ENCODE measurements at regions not wholly inside any gene's neighbourhood (a gene's known extent, or its start where the extent isn't known, plus 50 kb on each side); places are given as distances from the start of the nearest gene placed in this dataset.
"Not testable (repeated sequence)": the region's sequence is repeated elsewhere in the genome, so short reads cannot be mapped to it uniquely, and the experiment has no call there.

- TF ChIP-seq GATA1 (IDR thresholded peaks at IDR 0.05; ENCODE audit: low read depth, low read length) (no peak), POLR2A (IDR thresholded peaks at IDR 0.05; ENCODE audit: low read length) (no peak)
- DNase-seq: no peak
These were observed 173.5 kb upstream of the CTAGE1 start for GRCh38 chr18:22591222-22591621.

DNA sequence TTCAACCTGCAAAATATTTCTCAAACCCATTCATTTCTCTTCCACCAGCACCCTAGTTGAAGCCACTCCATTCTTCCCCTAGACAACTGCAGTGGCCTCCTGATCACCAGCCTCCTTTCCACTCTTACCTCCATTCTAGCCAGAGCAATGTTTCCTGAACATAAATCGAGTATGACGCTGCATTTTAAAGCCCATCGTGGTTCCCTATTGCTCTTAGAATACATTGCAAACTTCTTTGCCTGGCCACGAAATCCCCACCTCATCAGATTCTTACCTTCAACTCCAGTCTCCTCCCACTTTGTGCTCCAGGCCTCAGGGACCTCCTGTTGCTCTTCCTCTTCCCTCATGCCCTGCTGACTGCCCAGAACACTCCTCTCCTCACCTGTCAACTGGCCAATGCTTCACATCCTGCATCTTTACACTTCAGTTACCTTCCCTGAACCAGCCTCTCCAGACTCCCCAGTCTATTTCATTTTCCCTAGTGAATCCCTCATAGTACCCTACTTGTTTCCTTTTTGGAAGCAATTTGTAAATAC, 176.5 kb upstream of the CTAGE1 start:
- DNase-seq: no peak
- no peak for TF ChIP-seq GATA1 (IDR thresholded peaks at IDR 0.05; ENCODE audit: low read depth, low read length)
- TF ChIP-seq POLR2A (IDR thresholded peaks at IDR 0.05; ENCODE audit: low read length): no peak

DNA sequence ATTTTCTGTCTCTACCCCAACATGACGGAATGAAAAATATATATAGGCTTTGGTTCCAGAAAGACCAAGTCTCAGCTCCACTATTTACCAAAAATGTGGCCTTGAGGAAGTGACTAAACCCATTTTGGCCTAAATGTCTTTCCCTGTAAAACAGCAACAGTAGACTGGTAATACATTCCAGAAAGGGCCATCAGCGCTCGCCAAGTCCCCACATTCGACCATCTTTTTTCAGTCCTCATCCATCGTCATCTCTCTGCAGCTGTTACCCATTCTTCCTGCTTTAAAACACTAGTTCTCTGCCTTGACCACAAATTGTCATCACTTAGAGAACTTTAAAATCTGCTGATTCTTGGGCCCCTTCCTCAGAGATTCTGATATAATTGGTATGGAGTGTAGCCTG, 183.8 kb upstream of the CTAGE1 start:
- no peak for TF ChIP-seq GATA1 (IDR thresholded peaks at IDR 0.05; ENCODE audit: low read depth, low read length)
- TF ChIP-seq POLR2A (IDR thresholded peaks at IDR 0.05; ENCODE audit: low read length): no peak
- DNase-seq: no peak

DNA sequence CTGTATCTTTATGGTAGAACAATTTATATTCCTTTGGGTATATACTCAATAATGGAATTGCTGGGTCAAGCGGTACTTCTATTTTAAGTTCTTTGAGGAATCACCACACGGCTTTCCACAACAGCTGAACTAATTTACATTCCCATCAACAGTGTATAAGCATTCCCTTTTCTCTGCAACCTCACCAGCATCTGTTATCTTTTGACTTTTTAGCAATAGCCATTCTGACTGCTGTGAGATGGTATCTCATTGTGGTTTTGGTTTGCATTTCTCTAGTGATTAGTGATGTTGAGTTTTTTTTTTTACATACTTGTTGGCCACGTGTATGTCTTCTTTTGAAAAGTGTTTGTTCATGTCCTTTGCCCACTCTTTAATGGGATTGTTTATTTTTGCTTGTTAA, 184.7 kb upstream of the CTAGE1 start:
- not testable (repeated sequence) for DNase-seq

GRCh38 chr18:22603902-22604301, 186.2 kb upstream of the CTAGE1 start:
- DNase-seq: no peak
- TF ChIP-seq POLR2A (IDR thresholded peaks at IDR 0.05; ENCODE audit: low read length): no peak
- TF ChIP-seq GATA1 (IDR thresholded peaks at IDR 0.05; ENCODE audit: low read depth, low read length): no peak

DNA sequence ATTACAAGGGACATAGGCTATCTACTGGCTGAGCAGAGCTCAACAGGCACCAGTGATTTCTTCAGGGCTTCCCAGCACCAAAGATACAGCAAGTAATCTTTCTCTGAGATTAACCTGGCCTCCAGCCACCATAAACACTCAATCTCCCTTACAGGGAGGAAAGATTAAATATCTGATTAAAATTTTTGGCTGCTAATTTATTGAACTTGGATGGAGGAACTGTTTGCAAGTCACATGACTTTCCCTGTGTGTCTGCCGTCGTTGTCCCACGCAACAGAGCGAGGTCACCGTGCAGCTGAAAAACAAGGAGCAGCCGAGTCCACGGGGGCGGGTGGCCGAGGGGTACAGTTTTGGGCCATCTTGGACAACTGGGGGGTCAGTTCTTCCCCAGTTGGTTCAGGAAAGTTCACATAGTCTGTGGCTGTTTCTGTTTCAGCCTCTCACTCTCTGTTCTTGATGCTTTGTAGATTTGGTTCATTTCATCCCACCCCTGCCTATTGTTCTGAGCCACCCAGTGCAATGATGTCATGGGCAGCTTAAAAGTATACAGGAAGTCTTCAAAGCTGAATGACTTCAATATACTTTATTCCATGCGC, 186.8 kb upstream of the CTAGE1 start:
- no peak for DNase-seq
- no peak for TF ChIP-seq POLR2A (IDR thresholded peaks at IDR 0.05; ENCODE audit: low read length)
- TF ChIP-seq GATA1 (IDR thresholded peaks at IDR 0.05; ENCODE audit: low read depth, low read length): no peak

GRCh38 chr18:22604986-22605421, 187.3 kb upstream of the CTAGE1 start:
- no peak for DNase-seq
- TF ChIP-seq POLR2A (IDR thresholded peaks at IDR 0.05; ENCODE audit: low read length): no peak

DNA sequence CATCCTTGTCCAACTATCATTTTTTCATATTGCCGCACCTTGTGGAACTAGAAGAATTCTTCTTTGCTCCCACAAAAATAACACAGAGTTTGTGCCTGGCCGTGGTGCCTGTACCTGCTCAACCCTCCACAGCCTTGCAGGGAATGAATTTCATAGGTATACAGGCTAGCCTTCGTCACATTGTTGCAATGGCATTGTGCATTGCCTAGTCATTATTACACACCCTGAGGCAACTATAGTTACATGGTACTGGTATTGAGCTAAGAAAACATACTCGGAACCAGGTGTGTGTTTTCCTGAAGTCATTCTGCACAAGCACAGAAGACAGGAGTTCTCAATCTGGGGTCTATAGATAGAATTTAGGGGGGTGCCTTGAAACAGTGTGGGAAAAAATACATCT, 188.0 kb upstream of the CTAGE1 start:
- no peak for DNase-seq
- TF ChIP-seq GATA1 (IDR thresholded peaks at IDR 0.05; ENCODE audit: low read depth, low read length) (no peak), POLR2A (IDR thresholded peaks at IDR 0.05; ENCODE audit: low read length) (no peak)

GRCh38 chr18:22606563-22607283, 189.0 kb upstream of the CTAGE1 start:
- TF ChIP-seq POLR2A (IDR thresholded peaks at IDR 0.05; ENCODE audit: low read length): no peak
- TF ChIP-seq GATA1 (IDR thresholded peaks at IDR 0.05; ENCODE audit: low read depth, low read length): no peak
- DNase-seq: no peak

DNA sequence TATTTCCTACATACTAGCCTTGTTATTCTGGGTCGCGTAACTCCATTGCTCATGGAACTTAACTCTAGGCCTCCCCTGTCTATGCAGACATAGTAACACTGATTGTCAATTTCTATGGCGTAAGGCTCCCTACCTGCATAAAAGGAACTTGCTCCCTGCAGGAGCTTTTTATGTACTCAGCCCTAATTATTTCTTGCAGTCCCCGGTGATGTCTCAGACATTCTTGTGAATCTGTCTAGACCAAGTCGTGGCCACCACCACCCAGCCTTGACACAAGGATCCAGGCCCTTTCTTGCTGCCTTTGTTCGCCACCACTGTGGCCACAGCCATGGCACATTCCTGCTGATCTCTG, 189.5 kb upstream of the CTAGE1 start:
- TF ChIP-seq POLR2A (IDR thresholded peaks at IDR 0.05; ENCODE audit: low read length) (no peak), GATA1 (IDR thresholded peaks at IDR 0.05; ENCODE audit: low read depth, low read length) (no peak)
- no peak for DNase-seq

GRCh38 chr18:22608847-22609246, 191.1 kb upstream of the CTAGE1 start:
- TF ChIP-seq GATA1 (IDR thresholded peaks at IDR 0.05; ENCODE audit: low read depth, low read length): no peak
- TF ChIP-seq POLR2A (IDR thresholded peaks at IDR 0.05; ENCODE audit: low read length): no peak
- no peak for DNase-seq

GRCh38 chr18:22609642-22610041, 191.9 kb upstream of the CTAGE1 start:
- DNase-seq: no peak
- TF ChIP-seq GATA1 (IDR thresholded peaks at IDR 0.05; ENCODE audit: low read depth, low read length): no peak
- no peak for TF ChIP-seq POLR2A (IDR thresholded peaks at IDR 0.05; ENCODE audit: low read length)

DNA sequence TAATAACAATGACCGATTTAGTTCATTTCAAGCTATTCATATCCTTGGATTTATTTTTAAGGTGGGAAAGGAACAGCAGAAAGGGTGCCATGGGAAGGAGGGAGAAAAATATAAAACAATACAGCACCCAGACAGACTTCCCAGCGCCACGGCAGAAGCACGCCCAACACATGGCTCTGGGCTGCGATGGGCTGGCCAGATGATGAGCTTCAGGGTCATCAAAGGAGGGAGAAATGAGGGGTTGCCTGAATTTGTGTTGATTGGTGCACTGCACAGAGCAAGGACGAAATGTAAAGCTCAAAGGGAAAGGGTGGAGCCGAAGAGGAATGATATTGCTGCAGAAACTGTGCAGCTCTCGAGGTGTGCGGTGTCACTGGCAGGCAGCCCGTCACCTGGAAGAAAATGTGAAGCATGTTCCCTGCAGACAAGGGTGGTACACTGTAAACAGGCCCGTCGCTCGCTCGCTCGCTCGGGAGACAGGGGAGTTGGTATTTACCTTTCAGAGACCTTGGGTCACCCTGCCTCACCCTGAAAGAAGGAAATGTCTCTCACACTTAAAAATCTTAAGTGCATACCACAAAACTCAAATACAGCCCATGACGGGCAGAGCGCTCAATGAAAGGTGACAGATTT, 195.5 kb upstream of the CTAGE1 start:
- no peak for DNase-seq
- TF ChIP-seq GATA1 (IDR thresholded peaks at IDR 0.05; ENCODE audit: low read depth, low read length): no peak
- TF ChIP-seq POLR2A (IDR thresholded peaks at IDR 0.05; ENCODE audit: low read length): no peak

GRCh38 chr18:22613788-22614187, 196.1 kb upstream of the CTAGE1 start:
- TF ChIP-seq POLR2A (IDR thresholded peaks at IDR 0.05; ENCODE audit: low read length) (no peak), GATA1 (IDR thresholded peaks at IDR 0.05; ENCODE audit: low read depth, low read length) (no peak)

GRCh38 chr18:22623513-22623912, 205.8 kb upstream of the CTAGE1 start:
- TF ChIP-seq GATA1 (IDR thresholded peaks at IDR 0.05; ENCODE audit: low read depth, low read length): no peak
- TF ChIP-seq POLR2A (IDR thresholded peaks at IDR 0.05; ENCODE audit: low read length): no peak
- no peak for DNase-seq

More at GRCh38 chr18:22613788-22614187, 196.1 kb upstream of the CTAGE1 start:
- DNase-seq: no peak

Measured in erythroblast (primary cell).